Glutamatergic neuron (in vitro differentiated cells): ENCODE measurements at regions not wholly inside any gene's neighbourhood (a gene's known extent, or its start where the extent isn't known, plus 50 kb on each side); places are given as distances from the start of the nearest gene placed in this dataset.

Source experiments
- DNase-seq: peaks from one replicate; pipeline ENCODE4 v3.0.0; 2022
- H3K27ac Mint-ChIP-seq: one replicate; pipeline ENCODE4 v1.8.0; 2020; ENCODE audit warnings: mild to moderate bottlenecking, mixed read lengths, inconsistent platforms; ENCODE audit not compliant: unreplicated experiment
- H3K27me3 Mint-ChIP-seq: one replicate; pipeline ENCODE4 v1.8.0; 2020; ENCODE audit warnings: mild to moderate bottlenecking, moderate library complexity, mixed read lengths, inconsistent platforms; ENCODE audit not compliant: unreplicated experiment
- H3K36me3 Mint-ChIP-seq: one replicate; pipeline ENCODE4 v1.8.0; 2020; ENCODE audit warnings: mild to moderate bottlenecking, mixed read lengths, inconsistent platforms; ENCODE audit not compliant: unreplicated experiment
- H3K4me1 Mint-ChIP-seq: one replicate; pipeline ENCODE4 v1.8.0; 2020; ENCODE audit warnings: mild to moderate bottlenecking, low read depth, mixed read lengths, inconsistent platforms; ENCODE audit not compliant: unreplicated experiment
- H3K4me3 Mint-ChIP-seq: one replicate; pipeline ENCODE4 v1.8.0; 2020; ENCODE audit warnings: mild to moderate bottlenecking, mixed read lengths, inconsistent platforms; ENCODE audit not compliant: unreplicated experiment
- H3K9me3 Mint-ChIP-seq: one replicate; pipeline ENCODE4 v1.8.0; 2020; ENCODE audit warnings: mild to moderate bottlenecking, moderate library complexity, mixed read lengths, inconsistent platforms; ENCODE audit not compliant: unreplicated experiment
- TF ChIP-seq, protein P1 (sequence below): fragments of 200-600 bp; sonication (generic); IDR thresholded peaks from one replicate; pipeline ENCODE4 v1.5.0; 2021; ENCODE audit not compliant: partially characterized antibody, unreplicated experiment

DNA sequence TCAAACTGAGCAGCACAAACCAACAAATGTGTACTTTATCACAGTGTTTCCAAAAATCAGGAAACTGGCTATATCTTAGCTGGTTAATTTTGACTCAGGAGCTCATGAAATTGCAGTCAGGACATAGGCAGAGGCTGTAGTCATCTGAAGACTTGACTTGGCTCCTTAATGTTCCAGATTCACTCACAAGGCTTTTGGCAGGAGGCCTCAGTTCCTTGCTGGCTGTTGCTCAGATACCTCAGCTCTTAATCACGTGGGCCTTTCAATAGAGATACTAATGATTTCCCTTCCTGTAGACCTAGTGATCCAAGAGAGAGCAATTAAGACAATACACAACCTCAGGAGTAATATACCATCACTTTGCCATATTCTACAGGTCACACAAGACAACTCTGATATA is 537.7 kb downstream of the BRINP3 start:
- DNase-seq = no peak
- TF ChIP-seq, protein P1, sequence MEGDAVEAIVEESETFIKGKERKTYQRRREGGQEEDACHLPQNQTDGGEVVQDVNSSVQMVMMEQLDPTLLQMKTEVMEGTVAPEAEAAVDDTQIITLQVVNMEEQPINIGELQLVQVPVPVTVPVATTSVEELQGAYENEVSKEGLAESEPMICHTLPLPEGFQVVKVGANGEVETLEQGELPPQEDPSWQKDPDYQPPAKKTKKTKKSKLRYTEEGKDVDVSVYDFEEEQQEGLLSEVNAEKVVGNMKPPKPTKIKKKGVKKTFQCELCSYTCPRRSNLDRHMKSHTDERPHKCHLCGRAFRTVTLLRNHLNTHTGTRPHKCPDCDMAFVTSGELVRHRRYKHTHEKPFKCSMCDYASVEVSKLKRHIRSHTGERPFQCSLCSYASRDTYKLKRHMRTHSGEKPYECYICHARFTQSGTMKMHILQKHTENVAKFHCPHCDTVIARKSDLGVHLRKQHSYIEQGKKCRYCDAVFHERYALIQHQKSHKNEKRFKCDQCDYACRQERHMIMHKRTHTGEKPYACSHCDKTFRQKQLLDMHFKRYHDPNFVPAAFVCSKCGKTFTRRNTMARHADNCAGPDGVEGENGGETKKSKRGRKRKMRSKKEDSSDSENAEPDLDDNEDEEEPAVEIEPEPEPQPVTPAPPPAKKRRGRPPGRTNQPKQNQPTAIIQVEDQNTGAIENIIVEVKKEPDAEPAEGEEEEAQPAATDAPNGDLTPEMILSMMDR = no peak
- no peak overlapping the region for H3K27ac Mint-ChIP-seq
- no peaks in the 10 kb centered on the region for H3K9me3 Mint-ChIP-seq
- no peaks in the 10 kb centered on the region for H3K36me3 Mint-ChIP-seq
- H3K4me1 Mint-ChIP-seq = no peaks in the 10 kb centered on the region
- H3K27me3 Mint-ChIP-seq = no peaks in the 10 kb centered on the region
- no peak overlapping the region for H3K4me3 Mint-ChIP-seq

GRCh38 chr1:189941922-189942321 is 535.7 kb downstream of the BRINP3 start:
- DNase-seq = no peak
- Mint-ChIP-seq H3K9me3 (no peaks in the 10 kb centered on the region), H3K4me3 (no peak overlapping the region), H3K27ac (no peak overlapping the region), H3K36me3 (no peaks in the 10 kb centered on the region), H3K27me3 (no peaks in the 10 kb centered on the region), H3K4me1 (no peaks in the 10 kb centered on the region)
- TF ChIP-seq, protein P1 = no peak

- Mint-ChIP-seq H3K4me3 (no peak overlapping the region), H3K4me1 (no peaks in the 10 kb centered on the region), H3K9me3 (no peaks in the 10 kb centered on the region), H3K27me3 (no peaks in the 10 kb centered on the region), H3K27ac (no peak overlapping the region), H3K36me3 (no peaks in the 10 kb centered on the region)
- TF ChIP-seq, protein P1 = no peak
- no peak for DNase-seq
Measured at GRCh38 chr1:189958756-189959155, 518.9 kb downstream of the BRINP3 start.

GRCh38 chr1:189960769-189961168 is 516.9 kb downstream of the BRINP3 start:
- Mint-ChIP-seq H3K36me3 (no peaks in the 10 kb centered on the region), H3K4me3 (no peak overlapping the region), H3K4me1 (no peaks in the 10 kb centered on the region), H3K9me3 (no peaks in the 10 kb centered on the region), H3K27ac (no peak overlapping the region), H3K27me3 (no peaks in the 10 kb centered on the region)
- no peak for DNase-seq
- TF ChIP-seq, protein P1 = no peak

GRCh38 chr1:189962181-189962580 is 515.5 kb downstream of the BRINP3 start:
- Mint-ChIP-seq H3K36me3 (no peaks in the 10 kb centered on the region), H3K27ac (no peak overlapping the region), H3K4me1 (no peaks in the 10 kb centered on the region), H3K9me3 (no peaks in the 10 kb centered on the region), H3K4me3 (no peak overlapping the region), H3K27me3 (no peaks in the 10 kb centered on the region)
- TF ChIP-seq, protein P1 = no peak
- DNase-seq = no peak
